ENCODE measurements at regions not wholly inside any gene's neighbourhood (a gene's known extent, or its start where the extent isn't known, plus 50 kb on each side); places are given as distances from the start of the nearest gene placed in this dataset.

DNA sequence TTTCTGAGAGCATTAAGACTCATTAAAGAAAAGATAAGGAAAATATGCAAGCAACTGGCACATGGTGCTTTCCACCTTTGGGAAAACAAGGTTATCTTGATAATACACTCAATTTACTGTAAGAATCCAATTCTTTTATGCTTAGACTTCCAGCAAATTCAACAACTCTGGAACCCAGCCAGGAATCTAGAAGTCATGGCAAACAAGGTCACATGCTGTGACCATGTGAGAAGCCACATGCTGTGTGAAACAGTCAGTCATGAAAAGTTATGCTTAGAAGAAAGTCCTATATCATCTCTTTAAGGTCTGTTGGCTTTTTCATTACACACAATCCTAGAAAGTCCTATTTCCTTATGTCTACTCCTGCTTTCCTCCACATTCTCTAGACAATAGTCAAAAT, 581.8 kb upstream of the C9orf72 start:
- no peaks in the 10 kb centered on the region for H3F3A ChIP-seq (ENCODE audit: low read depth)
- no peaks in the 10 kb centered on the region for H3K36me3 ChIP-seq (ENCODE audit: insufficient read depth, low read length)
- H2AFZ ChIP-seq (ENCODE audit: low read length): no peak overlapping the region
- no peaks in the 10 kb centered on the region for H4K20me1 ChIP-seq (ENCODE audit: insufficient read depth, low read length, poor library complexity, severe bottlenecking)
- no peak overlapping the region for H3K4me3 ChIP-seq (ENCODE audit: low read length, poor library complexity, severe bottlenecking)
- no peaks in the 10 kb centered on the region for H3K27me3 ChIP-seq (ENCODE audit: insufficient read depth, low read length, poor library complexity, severe bottlenecking)
- H3K4me2 ChIP-seq (ENCODE audit: low read depth, low read length, poor library complexity, severe bottlenecking): no peak overlapping the region
- no peaks in the 10 kb centered on the region for H3K4me1 ChIP-seq (ENCODE audit: insufficient read depth, low read length, poor library complexity, severe bottlenecking)
- H3K9me3 ChIP-seq (ENCODE audit: insufficient read depth, low read depth, low read length): no peaks in the 10 kb centered on the region
- no peak overlapping the region for H3K9ac ChIP-seq (ENCODE audit: low read depth, low read length, poor library complexity, severe bottlenecking)
- no peaks in the 10 kb centered on the region for H3K9me2 ChIP-seq (replicated peaks; ENCODE audit: low read depth, low read length)
- no peak for TF ChIP-seq EZH2phosphoT487 (IDR thresholded peaks at IDR 0.05; ENCODE audit: borderline replicate concordance)
- TF ChIP-seq, protein P1, sequence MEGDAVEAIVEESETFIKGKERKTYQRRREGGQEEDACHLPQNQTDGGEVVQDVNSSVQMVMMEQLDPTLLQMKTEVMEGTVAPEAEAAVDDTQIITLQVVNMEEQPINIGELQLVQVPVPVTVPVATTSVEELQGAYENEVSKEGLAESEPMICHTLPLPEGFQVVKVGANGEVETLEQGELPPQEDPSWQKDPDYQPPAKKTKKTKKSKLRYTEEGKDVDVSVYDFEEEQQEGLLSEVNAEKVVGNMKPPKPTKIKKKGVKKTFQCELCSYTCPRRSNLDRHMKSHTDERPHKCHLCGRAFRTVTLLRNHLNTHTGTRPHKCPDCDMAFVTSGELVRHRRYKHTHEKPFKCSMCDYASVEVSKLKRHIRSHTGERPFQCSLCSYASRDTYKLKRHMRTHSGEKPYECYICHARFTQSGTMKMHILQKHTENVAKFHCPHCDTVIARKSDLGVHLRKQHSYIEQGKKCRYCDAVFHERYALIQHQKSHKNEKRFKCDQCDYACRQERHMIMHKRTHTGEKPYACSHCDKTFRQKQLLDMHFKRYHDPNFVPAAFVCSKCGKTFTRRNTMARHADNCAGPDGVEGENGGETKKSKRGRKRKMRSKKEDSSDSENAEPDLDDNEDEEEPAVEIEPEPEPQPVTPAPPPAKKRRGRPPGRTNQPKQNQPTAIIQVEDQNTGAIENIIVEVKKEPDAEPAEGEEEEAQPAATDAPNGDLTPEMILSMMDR (conservative IDR thresholded peaks at IDR 0.05; ENCODE audit: low read length): no peak
- no peaks in the 10 kb centered on the region for H3K79me2 ChIP-seq (ENCODE audit: insufficient read depth, low read length)

DNA sequence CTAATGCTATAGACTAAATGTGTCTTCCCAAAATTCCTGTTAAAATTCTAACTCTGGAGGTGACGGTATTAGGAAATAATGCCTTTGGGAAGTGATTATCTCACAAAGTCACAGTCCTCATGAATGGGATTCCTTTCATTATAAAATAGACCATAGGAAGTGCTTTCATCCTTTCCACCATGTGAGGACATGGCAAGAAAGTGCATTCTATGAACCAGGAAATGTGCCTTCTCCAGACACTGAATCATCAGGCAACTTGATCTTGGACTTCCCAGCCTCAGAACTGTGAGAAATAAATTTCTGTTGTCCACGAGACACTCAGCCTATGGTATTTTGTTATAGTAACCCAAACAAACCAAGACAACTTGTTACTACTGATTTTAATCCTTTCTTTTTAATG, 582.4 kb upstream of the C9orf72 start:
- no peaks in the 10 kb centered on the region for H3K36me3 ChIP-seq (ENCODE audit: insufficient read depth, low read length)
- no peaks in the 10 kb centered on the region for H3K9me2 ChIP-seq (replicated peaks; ENCODE audit: low read depth, low read length)
- H3K9ac ChIP-seq (ENCODE audit: low read depth, low read length, poor library complexity, severe bottlenecking): no peak overlapping the region
- H2AFZ ChIP-seq (ENCODE audit: low read length): no peak overlapping the region
- H3K9me3 ChIP-seq (ENCODE audit: insufficient read depth, low read depth, low read length): no peaks in the 10 kb centered on the region
- no peaks in the 10 kb centered on the region for H3K4me1 ChIP-seq (ENCODE audit: insufficient read depth, low read length, poor library complexity, severe bottlenecking)
- no peaks in the 10 kb centered on the region for H3F3A ChIP-seq (ENCODE audit: low read depth)
- no peaks in the 10 kb centered on the region for H3K27me3 ChIP-seq (ENCODE audit: insufficient read depth, low read length, poor library complexity, severe bottlenecking)
- H4K20me1 ChIP-seq (ENCODE audit: insufficient read depth, low read length, poor library complexity, severe bottlenecking): no peaks in the 10 kb centered on the region
- TF ChIP-seq, protein P1 (conservative IDR thresholded peaks at IDR 0.05; ENCODE audit: low read length): no peak
- no peak for TF ChIP-seq EZH2phosphoT487 (IDR thresholded peaks at IDR 0.05; ENCODE audit: borderline replicate concordance)
- H3K4me3 ChIP-seq (ENCODE audit: low read length, poor library complexity, severe bottlenecking): no peak overlapping the region
- no peaks in the 10 kb centered on the region for H3K79me2 ChIP-seq (ENCODE audit: insufficient read depth, low read length)
- no peak overlapping the region for H3K4me2 ChIP-seq (ENCODE audit: low read depth, low read length, poor library complexity, severe bottlenecking)

DNA sequence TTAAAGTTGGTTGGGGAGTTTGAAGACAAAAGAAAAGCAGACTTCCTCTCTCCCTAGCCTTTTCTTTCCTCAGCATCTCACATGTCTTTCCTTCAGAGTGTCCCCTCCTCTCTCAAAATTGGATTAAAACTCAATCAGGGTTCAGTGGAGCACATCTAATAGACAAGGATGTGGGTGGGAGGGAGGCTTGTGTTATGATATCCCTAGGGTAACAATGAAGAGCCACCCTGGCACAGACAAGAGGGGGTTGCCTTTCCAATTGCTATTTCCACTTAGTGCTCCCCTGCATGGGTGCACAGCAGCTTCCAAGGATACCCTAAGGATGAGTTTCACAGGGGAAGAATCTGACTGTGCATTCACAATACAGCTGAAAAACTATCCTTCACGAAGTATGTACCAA, 585.2 kb upstream of the C9orf72 start:
- no peaks in the 10 kb centered on the region for H3K79me2 ChIP-seq (ENCODE audit: insufficient read depth, low read length)
- no peaks in the 10 kb centered on the region for H3K36me3 ChIP-seq (ENCODE audit: insufficient read depth, low read length)
- no peak overlapping the region for H2AFZ ChIP-seq (ENCODE audit: low read length)
- H3K4me1 ChIP-seq (ENCODE audit: insufficient read depth, low read length, poor library complexity, severe bottlenecking): no peaks in the 10 kb centered on the region
- H3K9ac ChIP-seq (ENCODE audit: low read depth, low read length, poor library complexity, severe bottlenecking): no peak overlapping the region
- no peaks in the 10 kb centered on the region for H3K9me3 ChIP-seq (ENCODE audit: insufficient read depth, low read depth, low read length)
- H3K4me2 ChIP-seq (ENCODE audit: low read depth, low read length, poor library complexity, severe bottlenecking): no peak overlapping the region
- H3K4me3 ChIP-seq (ENCODE audit: low read length, poor library complexity, severe bottlenecking): no peak overlapping the region
- no peaks in the 10 kb centered on the region for H4K20me1 ChIP-seq (ENCODE audit: insufficient read depth, low read length, poor library complexity, severe bottlenecking)
- no peaks in the 10 kb centered on the region for H3K27me3 ChIP-seq (ENCODE audit: insufficient read depth, low read length, poor library complexity, severe bottlenecking)
- H3K9me2 ChIP-seq (replicated peaks; ENCODE audit: low read depth, low read length): no peaks in the 10 kb centered on the region
- no peaks in the 10 kb centered on the region for H3F3A ChIP-seq (ENCODE audit: low read depth)
- TF ChIP-seq, protein P1 (conservative IDR thresholded peaks at IDR 0.05; ENCODE audit: low read length): no peak
- TF ChIP-seq EZH2phosphoT487 (IDR thresholded peaks at IDR 0.05; ENCODE audit: borderline replicate concordance): no peak

Measured in Loucy (cell line).